DND-41 (cell line): ENCODE measurements at regions not wholly inside any gene's neighbourhood (a gene's known extent, or its start where the extent isn't known, plus 50 kb on each side); places are given as distances from the start of the nearest gene placed in this dataset.

Source experiments
- ATAC-seq: fragments of 200-7000 bp; cut with Tn5 transposase; 3 replicates; pipeline ENCODE4 v1.9.1; 2021; ENCODE audit warnings: low read depth; ENCODE audit not compliant: insufficient read depth
- DNase-seq: peaks from one replicate; pipeline ENCODE4 v3.0.0-alpha.2; 2020
- H2AFZ ChIP-seq: 2 replicates; pipeline ENCODE4 v1.6.0; 2012; ENCODE audit warnings: low read depth, low read length
- H3K27ac ChIP-seq: 2 replicates; pipeline ENCODE4 v1.5.1; 2012; ENCODE audit warnings: low read length, inconsistent platforms
- H3K27me3 ChIP-seq: fragments of 200-600 bp; sonication (generic); 2 replicates; pipeline ENCODE4 v1.6.0; 2012; ENCODE audit warnings: low read length, mild to moderate bottlenecking, inconsistent platforms; ENCODE audit not compliant: insufficient read depth, poor library complexity
- H3K36me3 ChIP-seq: 2 replicates; pipeline ENCODE4 v1.5.1; 2012; ENCODE audit warnings: low read length, inconsistent platforms; ENCODE audit not compliant: insufficient read depth
- H3K4me1 ChIP-seq: 2 replicates; pipeline ENCODE4 v1.5.1; 2012; ENCODE audit warnings: mild to moderate bottlenecking, low read length; ENCODE audit not compliant: insufficient read depth
- H3K4me2 ChIP-seq: 2 replicates; pipeline ENCODE4 v1.6.0; 2012; ENCODE audit warnings: mild to moderate bottlenecking, moderate library complexity, low read length, inconsistent platforms; ENCODE audit not compliant: insufficient read depth
- H3K4me3 ChIP-seq, 2 experiments: fragments of 200-600 bp in 1 of 2; shearing (Covaris generic) in 1 of 2; 2 replicates each; pipeline ENCODE4 v1.5.1; 2012 to 2016; ENCODE audit warnings: inconsistent platforms in 2 of 2, low read length in 2 of 2, mild to moderate bottlenecking in 2 of 2, low read depth in 1 of 2, moderate library complexity in 1 of 2
- H3K79me2 ChIP-seq: 2 replicates; pipeline ENCODE4 v1.6.0; 2012; ENCODE audit warnings: low read length, inconsistent platforms; ENCODE audit not compliant: insufficient read depth
- H3K9ac ChIP-seq: 2 replicates; pipeline ENCODE4 v1.6.0; 2012; ENCODE audit warnings: low read depth, mild to moderate bottlenecking, inconsistent platforms, low read length, moderate library complexity
- H3K9me3 ChIP-seq: 2 replicates; pipeline ENCODE4 v1.5.1; 2012; ENCODE audit warnings: low read length, moderate library complexity, mild to moderate bottlenecking, inconsistent platforms; ENCODE audit not compliant: insufficient read depth, severe bottlenecking
- H4K20me1 ChIP-seq: 2 replicates; pipeline ENCODE4 v1.6.0; 2012; ENCODE audit warnings: low read length; ENCODE audit not compliant: insufficient read depth
- CTCF ChIP-seq: IDR thresholded peaks from 2 replicates; pipeline ENCODE4 v1.5.1; 2012; ENCODE audit warnings: borderline replicate concordance, low read length, moderate library complexity, mild to moderate bottlenecking; ENCODE audit not compliant: poor library complexity, severe bottlenecking; ENCODE audit errors: extremely low read depth
- EZH2 ChIP-seq: IDR thresholded peaks from 3 replicates; pipeline ENCODE4 v1.6.1; 2012; ENCODE audit warnings: borderline replicate concordance, low read depth, mild to moderate bottlenecking, moderate library complexity, low read length, inconsistent platforms; ENCODE audit not compliant: severe bottlenecking

DNA sequence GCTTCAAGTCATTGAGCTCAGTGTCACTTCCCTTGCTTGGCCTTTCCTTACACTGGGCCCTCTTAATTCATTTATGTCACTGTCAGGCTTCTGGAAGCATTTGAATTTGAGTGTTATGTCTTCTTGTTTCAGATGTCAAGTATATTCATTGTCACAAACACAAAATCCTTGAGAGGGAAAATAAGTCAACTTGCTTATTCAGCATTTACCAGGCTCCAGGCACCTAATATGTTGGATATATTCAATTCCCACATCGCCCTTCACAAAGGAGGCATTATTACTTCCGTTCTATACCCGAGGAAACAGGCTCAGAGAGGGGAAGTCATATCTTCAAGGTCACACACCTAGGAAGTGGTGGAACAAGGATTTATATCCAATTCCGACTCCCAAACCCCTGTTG lies 121.1 kb upstream of the SMIM23 start:
- H2AFZ ChIP-seq = no peak overlapping the region
- ATAC-seq (no peak), DNase-seq (no peak)
- H3K27ac ChIP-seq = no peak overlapping the region
- no peaks in the 10 kb centered on the region for H3K9me3 ChIP-seq
- H3K4me2 ChIP-seq = no peak overlapping the region
- no peak for TF ChIP-seq EZH2
- TF ChIP-seq CTCF = no peak
- no peaks in the 10 kb centered on the region for H3K79me2 ChIP-seq
- no peaks in the 10 kb centered on the region for H3K36me3 ChIP-seq
- H4K20me1 ChIP-seq = no peaks in the 10 kb centered on the region
- no peaks in the 10 kb centered on the region for H3K27me3 ChIP-seq
- H3K4me1 ChIP-seq = 0 out of 2 replicates have a peak, but pooled peaks cover 4% of the 10 kb centered on the region
- H3K9ac ChIP-seq = no peak overlapping the region
- H3K4me3 ChIP-seq = no peak overlapping the region

GRCh38 chr5:171666815-171667214 lies 118.8 kb upstream of the SMIM23 start:
- no peaks in the 10 kb centered on the region for H3K36me3 ChIP-seq
- H3K79me2 ChIP-seq = no peaks in the 10 kb centered on the region
- H3K4me1 ChIP-seq = no peaks in the 10 kb centered on the region
- H3K4me3 ChIP-seq = no peak overlapping the region
- H3K27me3 ChIP-seq = peaks cover 1% of the 10 kb centered on the region
- H3K9me3 ChIP-seq = no peaks in the 10 kb centered on the region
- ATAC-seq (no peak), DNase-seq (no peak)
- no peaks in the 10 kb centered on the region for H4K20me1 ChIP-seq
- TF ChIP-seq CTCF (no peak), EZH2 (no peak)
- H3K4me2 ChIP-seq = no peak overlapping the region
- H3K9ac ChIP-seq = no peak overlapping the region
- no peak overlapping the region for H2AFZ ChIP-seq
- H3K27ac ChIP-seq = no peak overlapping the region

DNA sequence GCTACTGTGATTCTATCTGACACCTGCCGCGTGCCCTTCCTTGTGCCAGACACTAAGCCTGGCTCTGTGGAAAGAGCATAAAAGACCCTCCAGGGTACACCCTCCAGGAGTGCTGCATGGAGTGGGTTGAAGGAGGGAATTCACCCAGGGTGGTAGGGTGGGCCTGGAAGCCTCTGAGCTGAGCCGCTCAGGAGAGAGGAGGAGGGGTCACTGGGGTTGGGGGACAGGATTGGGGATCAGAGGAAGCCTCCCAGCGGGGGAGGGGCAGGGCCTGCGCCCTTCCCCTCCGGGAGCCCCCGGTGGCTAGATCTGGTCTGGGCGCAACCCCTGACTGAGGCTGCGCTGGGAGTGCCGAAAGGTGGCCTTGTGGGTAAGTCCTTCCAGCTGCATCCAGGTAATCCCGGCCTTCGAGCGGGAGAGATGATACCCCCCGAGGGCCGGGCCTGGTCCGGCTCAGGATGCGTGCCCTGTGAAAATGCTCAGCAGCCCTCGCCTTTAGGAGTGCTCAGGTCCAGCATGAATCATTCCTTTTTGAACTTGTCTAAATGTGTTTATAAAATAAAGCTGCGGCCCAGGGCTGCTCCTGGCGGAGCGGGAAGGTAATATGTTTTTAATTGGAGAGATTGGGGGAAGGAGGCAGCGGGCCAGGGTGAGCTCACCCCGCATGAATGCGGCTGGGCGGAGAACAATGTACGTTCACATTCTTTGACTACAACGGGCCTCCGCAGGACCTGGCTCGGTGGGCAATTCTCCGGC lies 118.1 kb upstream of the SMIM23 start:
- H3K36me3 ChIP-seq = no peaks in the 10 kb centered on the region
- peaks cover 5% of the 10 kb centered on the region for H3K27me3 ChIP-seq
- no peaks in the 10 kb centered on the region for H3K4me1 ChIP-seq
- no peak for DNase-seq
- TF ChIP-seq EZH2 (no peak), CTCF (no peak)
- H2AFZ ChIP-seq = no peak overlapping the region
- no peak overlapping the region for H3K27ac ChIP-seq
- H4K20me1 ChIP-seq = no peaks in the 10 kb centered on the region
- H3K79me2 ChIP-seq = no peaks in the 10 kb centered on the region
- H3K9me3 ChIP-seq = no peaks in the 10 kb centered on the region
- H3K4me3 ChIP-seq = no peak overlapping the region
- ATAC-seq = no peak
- H3K9ac ChIP-seq = no peak overlapping the region
- H3K4me2 ChIP-seq = no peak overlapping the region
